HCT116 (cell line): ENCODE measurements at regions not wholly inside any gene's neighbourhood (a gene's known extent, or its start where the extent isn't known, plus 50 kb on each side); places are given as distances from the start of the nearest gene placed in this dataset.

ENCODE experiments used
- ATAC-seq: fragments of 200-7000 bp; cut with Tn5 transposase; 2 replicates; pipeline ENCODE4 v1.9.1; 2020; ENCODE audit warnings: mild to moderate bottlenecking, moderate library complexity
- BruUV-seq: library from RNA; stranded (reverse); fragments of 400-500 nt; replicated peaks from 2 replicates; lab custom pipeline; 2021; lab: Mats Ljungman, UMichigan
- CTCF ChIA-PET: fragments of 300-600 bp; sonication (Branson Sonifier 250); formaldehyde crosslinking; loops from one replicate; lab custom pipeline; 2021; ENCODE audit warnings: antibody characterized with exemption; lab: Charles Lee
- POLR2A ChIA-PET: fragments of 300-600, 350-600 bp; sonication (Branson Sonifier 250); formaldehyde crosslinking; loops from one replicate; lab custom pipeline; 2021; ENCODE audit warnings: antibody characterized with exemption; lab: Charles Lee
- RAD21 ChIA-PET, 2 experiments: fragments of 300-600 bp; sonication (Branson Sonifier 250); formaldehyde crosslinking; loops; one replicate each; lab custom pipeline; 2023; ENCODE audit warnings: low total read pairs in 2 of 2; ENCODE audit not compliant: uncharacterized antibody in 2 of 2, unreplicated experiment in 2 of 2, low non-redundant PET in 1 of 2; lab: Charles Lee
- DNase-seq: peaks from one replicate; pipeline ENCODE4 v3.0.0-alpha.2; 2010; ENCODE audit warnings: low read depth, low spot score
- H2AFZ ChIP-seq: fragments of 200-600 bp; shearing (Covaris generic), sonication (generic); 2 replicates; pipeline ENCODE4 v1.6.1; 2017; ENCODE audit warnings: low read depth, mixed run types, mixed read lengths, antibody characterized with exemption, low read length; ENCODE audit not compliant: poor library complexity, severe bottlenecking
- H3K27ac ChIP-seq: 2 replicates; pipeline ENCODE4 v1.5.1; 2012; ENCODE audit warnings: low read depth, low read length
- H3K27me3 ChIP-seq: fragments of 200-600 bp; sonication (generic); 2 replicates; pipeline ENCODE4 v1.6.1; 2016; ENCODE audit warnings: mixed run types, low read length, mixed read lengths; ENCODE audit not compliant: insufficient read depth
- H3K36me3 ChIP-seq, 2 experiments: fragments of 200-500 bp in 1 of 2; fragments of 200-600 bp in 1 of 2; sonication (Bioruptor generic) in 1 of 2; sonication (generic) in 1 of 2; 2 replicates each; pipeline versions ENCODE4 v1.5.1 to v1.6.1; 2014 to 2016; ENCODE audit warnings: low read length in 2 of 2, inconsistent platforms in 1 of 2, mixed read lengths in 1 of 2, mixed run types in 1 of 2; ENCODE audit not compliant: insufficient read depth in 2 of 2, control insufficient read depth in 1 of 2
- H3K4me1 ChIP-seq, 2 experiments: fragments of 200-600 bp in 1 of 2; sonication (generic) in 1 of 2; 2 replicates each; pipeline versions ENCODE4 v1.5.1 to v1.6.1; 2012 to 2017; ENCODE audit warnings: low read length in 2 of 2, inconsistent platforms in 1 of 2, mild to moderate bottlenecking in 1 of 2, mixed read lengths in 1 of 2, mixed run types in 1 of 2, moderate library complexity in 1 of 2; ENCODE audit not compliant: insufficient read depth in 2 of 2, control insufficient read depth in 1 of 2
- H3K4me2 ChIP-seq: fragments of 200-600 bp; sonication (generic); 2 replicates; pipeline ENCODE4 v1.6.1; 2017; ENCODE audit warnings: mixed run types, low read length, mixed read lengths
- H3K4me3 ChIP-seq, 2 experiments: fragments of 200-600 bp in 1 of 2; sonication (generic) in 1 of 2; replicated peaks in 1 of 2; 2 replicates each; pipeline ENCODE4 v1.5.1; 2011 to 2016; ENCODE audit warnings: low read length in 2 of 2, control low read depth in 1 of 2, low read depth in 1 of 2, mild to moderate bottlenecking in 1 of 2, mixed read lengths in 1 of 2, mixed run types in 1 of 2
- H3K79me2 ChIP-seq: fragments of 200-600 bp; sonication (generic); 2 replicates; pipeline ENCODE4 v1.6.1; 2017; ENCODE audit warnings: mild to moderate bottlenecking, mixed run types, low read length, moderate library complexity, mixed read lengths; ENCODE audit not compliant: insufficient read depth
- H3K9ac ChIP-seq: fragments of 200-600 bp; sonication (generic); 2 replicates; pipeline ENCODE4 v1.6.1; 2016; ENCODE audit warnings: low read length, mixed read lengths
- H3K9me2 ChIP-seq: fragments of 200-600 bp; sonication (generic), shearing (Covaris generic); 2 replicates; pipeline ENCODE4 v1.6.1; 2017; ENCODE audit warnings: mixed run types, mild to moderate bottlenecking, moderate library complexity; ENCODE audit not compliant: insufficient read depth
- H3K9me3 ChIP-seq, 2 experiments: fragments of 200-500 bp in 1 of 2; fragments of 200-600 bp in 1 of 2; sonication (Bioruptor generic) in 1 of 2; sonication (generic) in 1 of 2; 2 replicates each; pipeline ENCODE4 v1.6.1; 2014 to 2017; ENCODE audit warnings: low read length in 2 of 2, mixed read lengths in 2 of 2, inconsistent platforms in 1 of 2, low read depth in 1 of 2, mild to moderate bottlenecking in 1 of 2, mixed run types in 1 of 2, moderate library complexity in 1 of 2; ENCODE audit not compliant: control insufficient read depth in 1 of 2, insufficient read depth in 1 of 2
- H4K20me1 ChIP-seq: fragments of 200-600 bp; sonication (generic), shearing (Covaris generic); 2 replicates; pipeline ENCODE4 v1.6.1; 2017; ENCODE audit warnings: mixed run types, mild to moderate bottlenecking, moderate library complexity; ENCODE audit not compliant: insufficient read depth
- ATF3 ChIP-seq: IDR thresholded peaks from 2 replicates; pipeline ENCODE4 v1.6.1; 2012
- CTCF ChIP-seq, 3 experiments: fragments of 200-600 bp in 1 of 3; sonication (generic) in 1 of 3; IDR thresholded peaks in 2 of 3; conservative IDR thresholded peaks in 1 of 3; 2 replicates each; pipeline ENCODE4 v1.5.1; 2012 to 2017; ENCODE audit warnings: low read depth in 2 of 3, low read length in 2 of 3, antibody characterized with exemption in 1 of 3, borderline replicate concordance in 1 of 3, control low read depth in 1 of 3, mild to moderate bottlenecking in 1 of 3, mixed read lengths in 1 of 3, mixed run types in 1 of 3, moderate library complexity in 1 of 3; ENCODE audit not compliant: insufficient read depth in 1 of 3
- EZH2 ChIP-seq: fragments of 200-600 bp; sonication (generic); IDR thresholded peaks from 2 replicates; pipeline ENCODE4 v1.6.1; 2017; ENCODE audit warnings: antibody characterized with exemption, mixed run types
- EZH2phosphoT487 ChIP-seq: fragments of 200-600 bp; IDR thresholded peaks from 2 replicates; pipeline ENCODE4 v1.6.1; 2018; ENCODE audit warnings: antibody characterized with exemption, borderline replicate concordance
- JUND ChIP-seq: IDR thresholded peaks from 2 replicates; pipeline ENCODE4 v1.6.1; 2012
- POLR2AphosphoS5 ChIP-seq: IDR thresholded peaks from 2 replicates; pipeline ENCODE4 v1.6.1; 2011; ENCODE audit warnings: mild to moderate bottlenecking, low read depth, low read length, moderate library complexity
- RAD21 ChIP-seq: IDR thresholded peaks from 2 replicates; pipeline ENCODE4 v1.6.1; 2012; ENCODE audit warnings: low read depth, mild to moderate bottlenecking
- REST ChIP-seq: IDR thresholded peaks from 2 replicates; pipeline ENCODE4 v1.6.1; 2012; ENCODE audit warnings: low read depth
- SP1 ChIP-seq: IDR thresholded peaks from 2 replicates; pipeline ENCODE4 v1.6.1; 2012; ENCODE audit warnings: low read depth
- SRF ChIP-seq: IDR thresholded peaks from 2 replicates; pipeline ENCODE4 v1.6.1; 2012; ENCODE audit warnings: low read depth
- YY1 ChIP-seq: IDR thresholded peaks from 2 replicates; pipeline ENCODE4 v1.6.1; 2011; ENCODE audit warnings: low read length, low read depth, moderate library complexity, mild to moderate bottlenecking; ENCODE audit not compliant: insufficient replicate concordance; ENCODE audit errors: extremely low read depth
- ZNF274 ChIP-seq: fragments of 200-500 bp; sonication (Bioruptor generic); IDR thresholded peaks from 2 replicates; pipeline ENCODE4 v1.6.1; 2014; ENCODE audit warnings: mild to moderate bottlenecking, low read depth, low read length, inconsistent platforms
- intact Hi-C: fragments of 100-400 bp; cut with micrococcal nuclease; formaldehyde crosslinking; loops from 2 replicates; pipeline ENCODE4 v1.10.0; 2022

- Histone ChIP-seq H3K4me3 (no peak overlapping the region), H2AFZ (no peak overlapping the region), H3K79me2 (no peaks in the 10 kb centered on the region), H3K27me3 (no peaks in the 10 kb centered on the region), H3K4me2 (no peak overlapping the region), H3K27ac (no peak overlapping the region), H3K36me3 (no peaks in the 10 kb centered on the region), H3K9ac (no peak overlapping the region), H3K9me3 (peaks cover 0 to 5% of the 10 kb centered on the region in 2 experiments; a peak in 1 of 4 replicates), H4K20me1 (no peaks in the 10 kb centered on the region)
- CTCF ChIA-PET: no interaction called here
- intact Hi-C loops: no loop called here
- RAD21 ChIA-PET: no interaction called here
- DNase-seq (no peak), ATAC-seq (no peak)
- POLR2A ChIA-PET: no interaction called here
- no peak for TF ChIP-seq POLR2AphosphoS5
- TF ChIP-seq REST: no peak
- no peak for TF ChIP-seq YY1
- no peak for TF ChIP-seq SRF
- no peak for TF ChIP-seq RAD21
- no peak for TF ChIP-seq CTCF (IDR thresholded peaks at IDR 0.05 in 2 of 3, conservative IDR thresholded peaks at IDR 0.05 in 1 of 3; ENCODE audit: borderline replicate concordance in 1 of 3, insufficient read depth in 1 of 3, low read depth in 2 of 3, low read length in 2 of 3)
- TF ChIP-seq SP1: no peak
- TF ChIP-seq JUND: no peak
- TF ChIP-seq ZNF274: no peak
- TF ChIP-seq EZH2: no peak
- no peak for TF ChIP-seq ATF3
- TF ChIP-seq EZH2phosphoT487: no peak
- TF ChIP-seq, all 23 proteins: peak for 0
- Histone ChIP-seq H3K4me1 (peaks cover 0 to 5% of the 10 kb centered on the region in 2 experiments; a peak in 1 of 4 replicates), H3K9me2 (no peaks in the 10 kb centered on the region)
- no TSS peak for BruUV-seq
Measured at GRCh38 chr10:90605506-90605905, 252.3 kb downstream of the HTR7 start.
